ENCODE measurements at regions not wholly inside any gene's neighbourhood (a gene's known extent, or its start where the extent isn't known, plus 50 kb on each side); places are given as distances from the start of the nearest gene placed in this dataset.

- no peak overlapping the region for H3K4me2 ChIP-seq
- DNase-seq (ENCODE audit: low spot score): no peak
- TF ChIP-seq, protein P1, sequence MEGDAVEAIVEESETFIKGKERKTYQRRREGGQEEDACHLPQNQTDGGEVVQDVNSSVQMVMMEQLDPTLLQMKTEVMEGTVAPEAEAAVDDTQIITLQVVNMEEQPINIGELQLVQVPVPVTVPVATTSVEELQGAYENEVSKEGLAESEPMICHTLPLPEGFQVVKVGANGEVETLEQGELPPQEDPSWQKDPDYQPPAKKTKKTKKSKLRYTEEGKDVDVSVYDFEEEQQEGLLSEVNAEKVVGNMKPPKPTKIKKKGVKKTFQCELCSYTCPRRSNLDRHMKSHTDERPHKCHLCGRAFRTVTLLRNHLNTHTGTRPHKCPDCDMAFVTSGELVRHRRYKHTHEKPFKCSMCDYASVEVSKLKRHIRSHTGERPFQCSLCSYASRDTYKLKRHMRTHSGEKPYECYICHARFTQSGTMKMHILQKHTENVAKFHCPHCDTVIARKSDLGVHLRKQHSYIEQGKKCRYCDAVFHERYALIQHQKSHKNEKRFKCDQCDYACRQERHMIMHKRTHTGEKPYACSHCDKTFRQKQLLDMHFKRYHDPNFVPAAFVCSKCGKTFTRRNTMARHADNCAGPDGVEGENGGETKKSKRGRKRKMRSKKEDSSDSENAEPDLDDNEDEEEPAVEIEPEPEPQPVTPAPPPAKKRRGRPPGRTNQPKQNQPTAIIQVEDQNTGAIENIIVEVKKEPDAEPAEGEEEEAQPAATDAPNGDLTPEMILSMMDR (IDR thresholded peaks at IDR 0.05): no peak
- no peak for TF ChIP-seq EZH2phosphoT487 (IDR thresholded peaks at IDR 0.05)
- no peak for TF ChIP-seq EZH2 (IDR thresholded peaks at IDR 0.05)
- Mint-ChIP-seq H3K9me3 (no peaks in the 10 kb centered on the region), H3K4me3 (no peak overlapping the region), H3K36me3 (no peaks in the 10 kb centered on the region), H3K27ac (no peak overlapping the region), H3K4me1 (no peaks in the 10 kb centered on the region), H3K27me3 (ENCODE audit: insufficient read depth, low read depth) (peaks cover 7% of the 10 kb centered on the region)
- H4K20me1 ChIP-seq (ENCODE audit: low read depth): no peaks in the 10 kb centered on the region
- H3K4me1 ChIP-seq: peaks cover 5% of the 10 kb centered on the region
- H2AFZ ChIP-seq (replicated peaks): no peak overlapping the region
- no peak overlapping the region for H3K9ac ChIP-seq
- no peaks in the 10 kb centered on the region for H3K27me3 ChIP-seq
- H3K27ac ChIP-seq: no peak overlapping the region
- H3K9me3 ChIP-seq (ENCODE audit: low read depth): no peaks in the 10 kb centered on the region
- no peaks in the 10 kb centered on the region for H3K36me3 ChIP-seq
- H3K4me3 ChIP-seq: no peak overlapping the region
- no peaks in the 10 kb centered on the region for H3F3A ChIP-seq (ENCODE audit: low read depth)
- no peaks in the 10 kb centered on the region for H3K79me2 ChIP-seq (ENCODE audit: low read depth)
Observed at GRCh38 chr15:101543026-101543390, 53.5 kb upstream of the PCSK6 start.

GRCh38 chr15:101542306-101543025 is 53.0 kb upstream of the PCSK6 start:
- H3K79me2 ChIP-seq (ENCODE audit: low read depth): no peaks in the 10 kb centered on the region
- H3K4me3 Mint-ChIP-seq: no peak overlapping the region
- H3K36me3 Mint-ChIP-seq: peaks cover 2% of the 10 kb centered on the region
- H3K27me3 Mint-ChIP-seq (ENCODE audit: insufficient read depth, low read depth): peaks cover 7% of the 10 kb centered on the region
- peaks cover 5% of the 10 kb centered on the region for H3K4me1 ChIP-seq
- H3K4me2 ChIP-seq: no peak overlapping the region
- TF ChIP-seq EZH2 (IDR thresholded peaks at IDR 0.05) (no peak), EZH2phosphoT487 (IDR thresholded peaks at IDR 0.05) (no peak)
- TF ChIP-seq, protein P1 (IDR thresholded peaks at IDR 0.05): no peak
- H3K9me3 ChIP-seq (ENCODE audit: low read depth): no peaks in the 10 kb centered on the region
- no peak overlapping the region for H3K27ac ChIP-seq
- no peaks in the 10 kb centered on the region for H3K9me3 Mint-ChIP-seq
- H3K4me1 Mint-ChIP-seq: no peaks in the 10 kb centered on the region
- no peaks in the 10 kb centered on the region for H4K20me1 ChIP-seq (ENCODE audit: low read depth)
- H2AFZ ChIP-seq (replicated peaks): no peak overlapping the region
- no peaks in the 10 kb centered on the region for H3K36me3 ChIP-seq
- H3K9ac ChIP-seq: no peak overlapping the region
- DNase-seq (ENCODE audit: low spot score): no peak
- no peaks in the 10 kb centered on the region for H3K27me3 ChIP-seq
- H3K27ac Mint-ChIP-seq: no peak overlapping the region
- no peak overlapping the region for H3K4me3 ChIP-seq
- H3F3A ChIP-seq (ENCODE audit: low read depth): no peaks in the 10 kb centered on the region

GRCh38 chr15:101541501-101542292 is 52.2 kb upstream of the PCSK6 start:
- Mint-ChIP-seq H3K27me3 (ENCODE audit: insufficient read depth, low read depth) (peaks cover 7% of the 10 kb centered on the region), H3K9me3 (no peaks in the 10 kb centered on the region), H3K36me3 (peaks cover 2% of the 10 kb centered on the region), H3K4me3 (no peak overlapping the region), H3K4me1 (no peaks in the 10 kb centered on the region), H3K27ac (no peak overlapping the region)
- Histone ChIP-seq H2AFZ (replicated peaks) (no peak overlapping the region), H3K36me3 (no peaks in the 10 kb centered on the region), H3K27ac (no peak overlapping the region), H3K79me2 (ENCODE audit: low read depth) (no peaks in the 10 kb centered on the region), H3K4me2 (no peak overlapping the region), H3F3A (ENCODE audit: low read depth) (no peaks in the 10 kb centered on the region), H3K4me1 (peaks cover 5% of the 10 kb centered on the region), H3K9me3 (ENCODE audit: low read depth) (no peaks in the 10 kb centered on the region), H4K20me1 (ENCODE audit: low read depth) (no peaks in the 10 kb centered on the region), H3K27me3 (no peaks in the 10 kb centered on the region), H3K9ac (no peak overlapping the region), H3K4me3 (no peak overlapping the region)
- DNase-seq (ENCODE audit: low spot score): no peak
- TF ChIP-seq, protein P1 (IDR thresholded peaks at IDR 0.05): no peak
- no peak for TF ChIP-seq EZH2 (IDR thresholded peaks at IDR 0.05)
- TF ChIP-seq EZH2phosphoT487 (IDR thresholded peaks at IDR 0.05): no peak
